Coronary artery (tissue), 2 donors: ENCODE measurements at regions not wholly inside any gene's neighbourhood (a gene's known extent, or its start where the extent isn't known, plus 50 kb on each side); places are given as distances from the start of the nearest gene placed in this dataset.

Experiments used
- DNase-seq: peaks from one replicate; pipeline ENCODE4 v3.0.0-alpha.2; 2017; ENCODE audit warnings: low spot score
- H3K27ac ChIP-seq, 2 donors: fragments of 200-600 bp; sonication (generic); one replicate each; pipeline ENCODE4 v1.5.1; 2016 to 2019
- H3K4me3 ChIP-seq: fragments of 200-600 bp; sonication (generic); 2 replicates; pipeline ENCODE4 v1.5.1; 2016; ENCODE audit warnings: mild to moderate bottlenecking, moderate library complexity
- TF ChIP-seq, protein P1 (sequence below): fragments of 200-600 bp; sonication (generic); IDR thresholded peaks from one replicate; pipeline ENCODE4 v1.5.1; 2019; ENCODE audit warnings: antibody characterized with exemption

DNA sequence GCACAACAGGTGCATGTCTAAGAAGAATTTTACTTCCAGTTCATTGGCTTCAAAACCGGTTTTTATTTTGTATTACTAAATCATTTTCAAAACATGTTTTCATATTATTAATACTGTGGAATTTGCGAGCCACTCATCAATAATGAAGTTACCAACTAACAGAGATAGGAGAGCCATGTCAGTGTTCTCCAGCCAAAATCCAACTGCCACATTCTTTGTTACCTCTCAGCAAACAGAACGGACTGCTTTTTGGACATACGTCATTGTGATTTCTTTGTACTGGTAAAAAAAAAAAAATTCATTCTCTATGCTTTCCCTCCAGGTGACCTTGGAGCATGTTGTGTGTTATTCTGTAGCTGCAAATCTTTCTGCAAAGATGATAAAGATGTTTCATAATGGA is 414.2 kb upstream of the MMADHC start:
- TF ChIP-seq, protein P1, sequence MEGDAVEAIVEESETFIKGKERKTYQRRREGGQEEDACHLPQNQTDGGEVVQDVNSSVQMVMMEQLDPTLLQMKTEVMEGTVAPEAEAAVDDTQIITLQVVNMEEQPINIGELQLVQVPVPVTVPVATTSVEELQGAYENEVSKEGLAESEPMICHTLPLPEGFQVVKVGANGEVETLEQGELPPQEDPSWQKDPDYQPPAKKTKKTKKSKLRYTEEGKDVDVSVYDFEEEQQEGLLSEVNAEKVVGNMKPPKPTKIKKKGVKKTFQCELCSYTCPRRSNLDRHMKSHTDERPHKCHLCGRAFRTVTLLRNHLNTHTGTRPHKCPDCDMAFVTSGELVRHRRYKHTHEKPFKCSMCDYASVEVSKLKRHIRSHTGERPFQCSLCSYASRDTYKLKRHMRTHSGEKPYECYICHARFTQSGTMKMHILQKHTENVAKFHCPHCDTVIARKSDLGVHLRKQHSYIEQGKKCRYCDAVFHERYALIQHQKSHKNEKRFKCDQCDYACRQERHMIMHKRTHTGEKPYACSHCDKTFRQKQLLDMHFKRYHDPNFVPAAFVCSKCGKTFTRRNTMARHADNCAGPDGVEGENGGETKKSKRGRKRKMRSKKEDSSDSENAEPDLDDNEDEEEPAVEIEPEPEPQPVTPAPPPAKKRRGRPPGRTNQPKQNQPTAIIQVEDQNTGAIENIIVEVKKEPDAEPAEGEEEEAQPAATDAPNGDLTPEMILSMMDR: no peak
- no peak overlapping the region for H3K27ac ChIP-seq
- DNase-seq: no peak
- no peak overlapping the region for H3K4me3 ChIP-seq

DNA sequence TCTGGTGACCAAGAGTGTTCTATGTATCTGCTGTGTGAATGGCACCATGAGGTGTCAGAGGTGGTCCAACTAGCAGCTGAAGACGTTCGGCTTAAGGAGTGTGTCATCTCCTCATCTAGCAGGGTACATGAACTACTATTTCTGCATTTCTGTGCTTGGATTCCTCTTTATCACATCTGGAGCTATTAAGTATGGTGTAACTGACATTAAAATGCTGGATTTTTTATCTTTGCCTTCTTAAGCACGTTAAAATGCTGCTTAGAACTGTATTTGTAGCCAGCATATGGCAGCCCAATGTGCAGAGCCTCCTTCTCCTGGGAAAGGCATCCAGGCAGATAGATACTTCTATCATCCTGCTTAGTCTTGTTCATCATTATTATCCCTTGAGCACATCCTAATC is 409.3 kb upstream of the MMADHC start:
- H3K4me3 ChIP-seq: no peak overlapping the region

DNA sequence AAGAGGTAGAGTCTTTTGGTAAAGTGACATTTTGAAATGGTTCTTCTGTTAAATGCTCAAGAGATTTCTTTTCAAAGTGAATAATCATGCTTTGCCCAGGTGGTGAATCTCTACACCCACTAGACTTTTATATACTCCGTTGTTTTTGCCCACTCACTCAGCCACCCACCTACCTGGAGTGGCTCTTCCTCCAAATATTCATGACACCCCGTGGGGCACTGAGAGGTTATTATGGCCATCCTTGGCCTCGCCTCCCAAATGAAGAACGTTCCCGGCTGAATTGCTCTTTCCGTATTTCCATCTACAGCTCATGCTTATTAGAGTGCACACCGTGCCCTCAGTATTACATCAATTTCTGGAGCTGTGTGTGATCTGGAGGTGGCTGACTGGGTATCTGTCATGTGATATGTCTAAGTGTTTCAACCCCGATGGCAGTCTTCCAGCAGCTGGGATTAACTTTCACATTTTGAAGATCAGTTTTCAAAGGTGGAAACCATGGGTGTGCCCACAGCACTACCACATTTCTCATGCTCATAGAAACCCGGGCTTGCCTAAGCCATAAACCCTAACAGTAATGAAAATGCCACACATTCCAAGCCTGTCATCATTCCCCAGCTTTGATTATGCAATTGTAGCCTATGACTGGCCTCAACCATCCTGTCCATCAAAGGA is 406.6 kb upstream of the MMADHC start:
- TF ChIP-seq, protein P1: no peak
- no peak overlapping the region for H3K4me3 ChIP-seq
- H3K27ac ChIP-seq: peak overlapping the region in 1 of 2 donors; percentile 45
- DNase-seq: no peak

More for the DNA sequence above, 409.3 kb upstream of the MMADHC start:
- DNase-seq: no peak
- no peak overlapping the region for H3K27ac ChIP-seq
- TF ChIP-seq, protein P1: no peak

DNA sequence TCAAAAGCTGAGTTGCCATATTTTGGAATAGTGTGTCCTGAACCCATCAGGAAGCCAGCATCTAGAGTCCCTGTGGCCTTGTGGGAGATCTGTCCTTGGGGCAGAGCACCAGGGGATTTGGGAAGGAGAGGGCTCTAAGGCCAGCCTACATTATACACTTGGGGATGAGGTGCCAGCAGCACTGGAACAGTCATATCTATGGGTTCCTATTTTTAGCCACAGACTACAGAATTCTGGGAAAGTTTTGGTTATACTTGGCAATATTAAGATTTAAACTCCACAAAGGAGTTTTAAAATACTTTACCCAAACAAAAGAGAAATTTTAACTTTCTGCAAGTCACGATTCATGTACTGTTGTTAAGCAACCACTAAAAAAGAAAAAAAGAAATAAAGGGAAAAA is 405.7 kb upstream of the MMADHC start:
- Histone ChIP-seq H3K4me3 (no peak overlapping the region), H3K27ac (peak overlapping the region; percentile 30 to 69)
- no peak for DNase-seq
- TF ChIP-seq, protein P1: no peak

DNA sequence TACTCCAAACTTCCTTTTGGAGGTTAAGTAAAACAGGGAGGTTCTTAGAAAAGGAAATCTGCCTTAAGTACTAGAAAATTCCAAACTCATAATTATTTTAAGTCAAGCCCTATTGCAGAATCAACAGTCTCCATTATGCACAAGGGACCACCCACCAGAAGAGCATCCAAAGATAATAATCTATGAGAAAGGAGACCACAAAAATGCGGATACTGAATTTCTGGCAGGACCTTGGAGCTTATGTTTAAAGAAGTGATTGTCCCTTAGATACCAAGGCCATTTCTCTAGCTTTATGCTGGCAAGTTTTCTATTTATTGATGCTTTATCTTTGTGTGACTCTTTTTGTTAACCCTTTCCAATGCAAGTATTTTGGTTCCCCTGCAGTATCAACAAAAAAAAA is 404.0 kb upstream of the MMADHC start:
- Histone ChIP-seq H3K4me3 (no peak overlapping the region), H3K27ac (peak overlapping the region in 1 of 2 donors; percentile 19)
- no peak for DNase-seq
- TF ChIP-seq, protein P1: no peak

DNA sequence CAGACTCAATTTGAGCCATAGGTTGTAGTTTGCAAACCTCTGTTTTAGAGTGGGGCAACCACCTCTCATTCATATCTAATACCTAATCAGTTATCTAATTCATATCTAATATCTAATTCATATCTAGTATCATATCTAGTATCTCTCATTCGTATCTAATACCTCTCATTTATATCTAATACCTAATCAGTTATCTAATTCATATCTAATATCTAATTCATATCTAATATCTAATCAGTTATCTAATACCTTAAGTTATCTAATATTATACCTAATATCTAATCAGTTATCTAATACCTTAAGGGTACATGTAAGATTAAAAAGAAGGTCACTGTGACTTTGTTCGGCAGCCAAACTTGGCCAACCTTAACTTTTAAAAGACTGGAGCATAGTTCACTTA is 403.4 kb upstream of the MMADHC start:
- TF ChIP-seq, protein P1: no peak
- Histone ChIP-seq H3K27ac (peak overlapping the region in 1 of 2 donors; percentile 19), H3K4me3 (no peak overlapping the region)
- no peak for DNase-seq

DNA sequence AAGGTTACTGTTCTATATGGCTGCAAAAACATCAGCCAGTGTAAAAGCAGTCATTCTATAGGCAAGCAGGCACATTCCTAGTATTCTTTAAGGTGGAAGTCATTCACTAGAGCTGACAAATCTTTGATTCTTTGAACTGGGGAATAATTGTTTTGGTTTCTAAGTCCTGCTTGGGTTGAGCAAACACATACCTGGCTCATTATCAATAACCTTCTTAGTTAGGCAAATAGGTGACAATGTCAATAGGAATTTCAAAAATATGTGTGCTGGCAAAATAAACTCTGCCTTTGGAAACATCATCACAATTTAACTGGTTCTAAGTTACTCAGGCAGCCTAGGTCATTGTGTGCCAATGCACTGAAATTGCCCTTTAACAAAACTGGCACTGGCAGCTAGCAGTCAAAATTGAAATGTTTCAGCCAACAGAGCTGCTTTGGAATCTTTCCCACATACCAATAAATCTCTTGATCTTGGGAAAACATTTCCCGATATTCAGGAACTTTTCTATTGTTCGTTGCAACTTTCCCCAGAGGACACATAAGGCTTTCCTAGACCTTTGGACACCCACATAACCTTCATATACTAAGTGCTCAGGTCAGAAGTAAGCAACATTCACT is 402.0 kb upstream of the MMADHC start:
- no peak for DNase-seq
- TF ChIP-seq, protein P1: no peak
- Histone ChIP-seq H3K4me3 (no peak overlapping the region), H3K27ac (peak overlapping the region in 1 of 2 donors; percentile 2)
